HS-27A (cell line): ENCODE measurements at regions not wholly inside any gene's neighbourhood (a gene's known extent, or its start where the extent isn't known, plus 50 kb on each side); places are given as distances from the start of the nearest gene placed in this dataset.
"Not testable (repeated sequence)": the region's sequence is repeated elsewhere in the genome, so short reads cannot be mapped to it uniquely, and the experiment has no call there.

Experiments used
- DNase-seq: peaks from one replicate; pipeline ENCODE4 v3.0.0-alpha.2; 2012; ENCODE audit warnings: low read depth, missing footprints

DNA sequence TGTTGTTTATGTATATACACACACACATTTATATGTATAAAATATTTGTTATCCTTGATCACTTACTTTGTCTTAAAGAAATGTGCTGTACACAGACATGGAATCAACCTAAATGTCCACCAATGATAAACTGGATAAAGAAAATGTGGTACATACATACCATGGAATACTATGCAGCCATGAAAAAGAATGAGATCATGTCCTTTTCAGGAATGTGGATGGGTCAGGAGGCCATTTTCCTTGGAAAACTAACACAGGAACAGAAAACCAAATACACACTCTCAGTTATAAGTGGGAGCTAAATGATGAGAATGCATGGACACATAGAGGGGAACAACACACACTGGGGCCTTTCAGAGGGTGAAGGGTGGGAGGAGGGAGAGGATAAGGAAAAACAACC is 534.7 kb downstream of the FLRT2 start:
- DNase-seq, result not testable (repeated sequence)

DNA sequence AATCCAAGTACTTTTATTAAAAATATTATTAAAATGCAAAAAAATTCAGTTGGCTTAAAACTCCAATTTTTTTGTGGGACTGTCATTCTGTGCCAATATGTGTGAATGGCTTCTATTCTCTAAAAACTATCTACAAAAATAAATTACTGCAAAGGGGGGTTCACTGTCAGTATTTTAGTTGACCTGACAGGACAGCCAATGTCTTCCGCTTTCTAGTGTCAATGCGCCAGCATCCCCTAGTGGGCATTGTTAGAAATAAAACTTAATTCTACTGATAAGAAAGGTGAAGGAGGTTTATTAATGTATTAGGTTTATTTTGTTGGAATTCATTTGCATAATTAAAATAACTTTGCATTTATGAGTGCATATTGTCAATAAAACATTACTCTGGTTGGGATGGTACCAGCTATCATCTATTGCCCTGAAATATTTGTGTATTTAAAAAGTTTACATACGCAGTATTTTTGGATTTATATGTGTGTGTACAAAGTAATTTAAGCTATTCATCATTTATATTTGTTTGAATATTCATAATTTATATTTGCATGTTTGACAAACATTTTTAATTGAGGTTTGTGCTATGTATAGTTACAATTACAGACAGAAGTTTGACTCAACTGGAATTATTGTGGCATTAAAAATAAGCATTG is 527.2 kb downstream of the FLRT2 start:
- no peak for DNase-seq

DNA sequence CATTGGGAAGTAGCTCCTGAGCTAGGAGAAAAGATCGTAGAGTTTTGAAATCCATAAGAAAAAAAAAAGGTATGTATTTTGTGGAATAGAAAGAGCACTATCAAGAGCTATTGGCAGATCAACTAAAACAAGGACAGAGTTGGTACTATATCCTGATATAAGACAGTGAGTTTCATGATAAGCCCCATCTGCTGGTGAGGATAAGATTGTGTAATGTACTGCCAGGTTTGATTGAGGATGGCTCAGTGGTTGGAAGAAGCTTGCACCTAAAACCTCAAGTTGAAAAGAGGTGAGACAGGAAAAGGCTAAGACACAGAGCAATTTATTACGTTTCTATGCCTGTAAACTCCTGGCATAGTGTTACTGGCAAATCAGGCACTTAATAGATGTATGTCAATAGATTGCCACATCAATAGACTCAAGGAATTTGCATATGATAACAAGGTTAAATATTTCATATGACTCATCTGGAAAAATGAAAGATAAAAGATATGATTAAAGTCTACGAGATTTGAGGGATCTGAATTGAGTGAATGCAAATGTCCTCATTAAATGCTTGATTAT is 525.6 kb downstream of the FLRT2 start:
- no peak for DNase-seq

DNA sequence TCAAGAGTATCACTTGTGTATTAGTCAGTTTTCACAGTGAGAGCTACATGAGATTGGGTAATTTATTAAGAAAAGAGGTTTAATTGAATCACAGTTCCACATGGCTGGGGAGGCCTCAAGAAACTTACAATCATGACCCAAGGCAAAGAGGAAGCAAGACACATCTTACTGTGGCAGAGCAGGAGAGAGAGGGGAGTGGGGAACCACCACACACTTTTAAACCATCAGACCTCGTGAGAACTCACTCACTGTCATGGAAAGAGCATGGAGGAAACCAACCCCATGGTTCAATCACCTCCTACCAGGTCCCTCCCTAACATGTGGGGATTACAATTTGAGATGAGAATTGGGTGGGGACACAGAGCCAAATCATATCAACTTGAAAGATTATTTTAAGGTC is 522.9 kb downstream of the FLRT2 start:
- no peak for DNase-seq

DNA sequence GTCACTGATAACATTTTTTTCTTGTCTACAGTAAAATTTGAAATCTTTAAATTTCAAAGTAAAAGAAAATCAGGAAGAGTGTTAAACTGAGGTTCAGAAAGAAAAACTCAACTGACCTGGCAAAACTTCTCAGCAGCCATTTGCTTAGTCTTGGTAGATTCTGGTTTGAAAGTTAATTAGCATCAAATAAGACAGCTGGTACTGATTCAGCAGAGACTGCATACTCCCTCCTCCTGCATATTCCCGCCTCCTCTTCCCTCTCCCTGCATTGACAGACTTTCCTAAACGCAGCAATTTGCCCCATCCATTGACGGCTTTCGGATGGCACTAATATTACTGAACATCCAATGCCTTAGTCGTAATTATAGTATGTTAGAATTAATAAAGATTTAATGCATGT is 520.8 kb downstream of the FLRT2 start:
- DNase-seq, result no peak

DNA sequence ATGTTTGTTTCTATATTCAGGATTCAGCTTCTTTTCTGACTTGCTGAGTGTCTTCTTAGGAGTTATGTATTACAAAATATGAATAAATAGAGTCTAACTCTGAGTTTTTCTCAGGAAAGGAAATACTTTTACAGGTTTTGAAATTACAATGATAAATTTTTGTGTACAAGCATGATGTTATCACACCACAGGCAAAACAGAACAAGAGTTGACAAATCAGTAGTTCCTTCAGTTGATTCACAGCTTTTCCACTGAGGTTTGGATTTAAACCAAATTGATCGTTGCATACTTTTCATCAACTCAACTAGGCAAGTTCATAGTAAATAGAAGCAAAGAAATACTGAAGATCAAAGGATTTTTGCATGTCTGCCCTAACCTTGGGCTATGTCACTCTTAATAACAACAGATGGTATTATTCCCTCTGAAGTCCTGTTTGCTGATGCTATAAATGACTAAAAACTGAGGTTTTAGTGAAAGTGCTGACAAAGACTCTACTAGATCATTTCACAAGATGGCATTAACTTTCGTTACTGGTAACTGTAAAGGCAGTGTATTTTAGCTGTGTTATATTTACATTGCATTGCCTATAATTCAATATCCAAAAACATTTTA is 520.2 kb downstream of the FLRT2 start:
- no peak for DNase-seq

DNA sequence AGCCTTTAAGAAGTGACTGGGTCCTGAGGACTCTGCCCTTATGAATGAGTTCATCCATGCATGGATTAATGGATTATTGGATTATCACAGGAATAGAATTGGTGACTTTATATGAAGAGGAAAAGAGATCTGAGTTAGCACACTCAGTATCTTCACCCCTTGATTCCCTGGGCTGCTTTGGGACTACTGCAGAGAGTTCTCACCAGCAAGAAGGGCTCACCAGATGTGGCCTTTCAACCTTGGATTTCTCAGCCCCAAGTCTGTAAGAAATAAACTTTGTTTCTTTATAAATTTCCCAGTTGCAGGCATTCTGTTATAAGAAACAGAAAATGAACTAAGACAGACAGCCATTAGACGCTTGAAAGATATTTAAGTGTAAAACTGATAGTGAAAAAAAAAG is 509.2 kb downstream of the FLRT2 start:
- DNase-seq, result no peak

DNA sequence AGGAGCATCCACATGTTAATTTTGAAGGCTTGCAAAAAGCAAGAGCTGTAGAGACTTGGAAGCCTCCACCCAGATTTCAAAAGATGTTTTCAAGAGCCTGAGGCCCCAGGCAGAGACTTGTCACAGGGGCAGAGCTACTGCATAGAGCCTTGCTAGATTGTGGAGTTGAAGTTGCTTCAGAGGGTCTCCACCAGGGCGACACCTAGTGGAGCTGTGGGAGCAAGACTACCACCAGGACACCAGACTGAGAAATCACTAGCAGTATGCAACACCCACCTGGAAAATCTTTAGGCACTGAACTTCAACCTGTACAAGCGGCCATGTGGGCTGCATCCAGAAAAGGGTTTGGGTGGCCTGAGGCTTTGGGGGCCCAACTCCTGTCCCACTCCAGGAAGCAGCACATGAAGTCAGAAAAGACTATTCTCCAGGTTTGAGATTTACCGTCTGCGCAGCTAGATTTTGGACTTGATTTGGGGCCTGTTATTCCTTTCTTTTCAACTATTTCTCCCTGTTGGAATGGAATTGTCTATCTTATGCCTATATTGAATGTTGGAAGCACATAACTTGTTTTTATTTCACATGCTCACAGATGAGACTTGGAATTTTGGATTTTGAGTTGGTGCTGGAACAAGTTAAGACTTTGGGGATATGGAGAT is 508.6 kb downstream of the FLRT2 start:
- peak; percentile 11 for DNase-seq

DNA sequence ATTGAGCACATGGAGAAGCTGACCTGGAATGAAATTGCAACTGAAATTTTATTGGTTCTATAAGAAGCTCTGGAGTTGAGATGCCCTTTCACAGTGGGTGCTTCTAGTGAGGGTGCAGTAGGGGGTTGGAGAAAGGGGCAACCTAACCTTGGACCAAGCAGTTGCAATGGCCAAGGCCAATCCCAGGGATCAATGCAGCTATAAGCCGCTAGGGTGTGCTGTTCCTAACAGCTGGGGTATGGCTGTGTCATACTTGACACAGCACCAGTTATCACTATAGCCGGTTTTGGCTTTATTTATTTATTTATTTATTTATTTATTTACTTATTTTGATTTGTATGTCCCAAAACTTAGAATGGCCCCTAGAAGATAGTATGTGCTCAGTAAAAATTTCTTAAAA is 505.9 kb downstream of the FLRT2 start:
- no peak for DNase-seq

DNA sequence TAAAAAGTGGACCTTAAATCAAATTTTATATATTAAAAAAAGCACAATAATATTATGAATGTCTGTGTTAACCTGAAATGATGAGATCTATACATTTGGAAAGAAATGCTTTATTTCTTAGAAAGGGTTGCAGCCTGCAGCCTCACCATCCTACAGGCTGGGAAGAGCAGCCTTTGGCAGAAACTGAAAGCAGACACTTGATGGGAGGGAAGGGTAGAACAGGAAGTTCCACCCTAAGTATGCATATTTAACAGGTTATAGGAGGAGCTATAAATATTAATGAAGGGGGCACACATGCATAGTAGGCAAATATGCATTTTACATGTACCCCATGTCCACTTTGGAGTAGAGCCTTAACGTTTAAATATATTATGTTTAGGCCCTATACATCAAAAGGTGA is 498.0 kb downstream of the FLRT2 start:
- no peak for DNase-seq

DNA sequence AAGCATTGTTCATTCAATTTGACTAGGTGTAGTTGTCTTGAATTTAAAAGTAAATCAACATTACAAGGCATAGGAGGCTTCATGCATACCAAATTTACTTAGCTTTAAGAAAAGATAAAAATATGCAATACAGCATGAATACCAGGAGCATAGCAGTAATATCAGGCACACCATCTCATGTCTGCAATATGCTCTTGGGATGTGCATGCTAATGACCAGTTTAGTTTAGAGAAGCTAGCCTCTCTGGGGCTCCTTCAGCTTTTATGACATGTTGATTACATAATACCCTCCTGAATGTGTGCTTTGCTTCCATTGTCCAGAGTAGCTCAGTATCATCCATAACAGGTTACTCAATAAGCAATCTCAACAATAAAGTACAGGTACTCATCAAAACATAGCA is 497.2 kb downstream of the FLRT2 start:
- DNase-seq, result no peak

DNA sequence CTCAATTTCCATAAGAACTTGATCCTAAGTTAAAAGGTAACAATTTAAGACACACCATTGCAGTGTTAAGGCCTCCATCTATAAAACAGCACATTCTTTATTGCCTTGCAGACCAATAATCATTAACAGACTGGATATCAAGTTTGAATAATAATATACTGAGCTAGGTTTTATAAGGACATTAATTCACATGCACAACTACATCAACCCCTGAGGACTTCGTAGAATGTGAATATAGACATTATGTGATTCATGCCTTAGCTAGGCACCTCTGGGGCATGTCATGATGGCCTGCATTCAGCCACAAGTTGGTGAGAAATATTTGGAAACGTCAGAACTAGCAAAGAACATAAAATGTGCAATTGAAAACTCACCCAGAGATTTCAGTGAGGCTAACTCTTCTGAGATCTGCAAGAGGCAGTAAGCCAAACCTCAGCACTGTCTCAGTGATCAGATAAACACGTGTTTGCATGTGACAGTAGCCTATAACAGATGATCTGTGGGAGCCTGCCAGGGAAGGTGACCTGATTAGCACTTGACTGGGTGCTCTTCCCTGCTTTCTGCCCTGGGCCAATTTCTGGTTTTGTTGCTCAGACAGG is 492.2 kb downstream of the FLRT2 start:
- no peak for DNase-seq

DNA sequence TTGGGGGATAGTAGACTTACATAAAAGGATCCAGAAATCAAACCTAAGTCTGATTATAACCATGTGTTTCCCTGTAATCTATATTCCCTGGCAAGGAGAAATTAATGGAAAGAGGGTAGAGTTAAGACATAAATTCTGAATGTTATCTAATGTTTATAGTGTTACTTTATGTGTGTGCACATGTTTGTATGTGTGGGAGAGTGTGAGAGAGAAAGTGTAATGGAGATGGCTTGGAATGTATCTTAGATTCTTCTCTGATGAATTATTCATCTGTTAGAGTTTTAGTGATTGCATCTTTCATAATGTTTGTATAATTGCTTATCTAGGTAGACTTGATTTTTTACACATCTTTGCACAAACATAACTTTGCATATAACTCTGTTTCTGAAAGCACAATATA is 490.9 kb downstream of the FLRT2 start:
- DNase-seq, result no peak

DNA sequence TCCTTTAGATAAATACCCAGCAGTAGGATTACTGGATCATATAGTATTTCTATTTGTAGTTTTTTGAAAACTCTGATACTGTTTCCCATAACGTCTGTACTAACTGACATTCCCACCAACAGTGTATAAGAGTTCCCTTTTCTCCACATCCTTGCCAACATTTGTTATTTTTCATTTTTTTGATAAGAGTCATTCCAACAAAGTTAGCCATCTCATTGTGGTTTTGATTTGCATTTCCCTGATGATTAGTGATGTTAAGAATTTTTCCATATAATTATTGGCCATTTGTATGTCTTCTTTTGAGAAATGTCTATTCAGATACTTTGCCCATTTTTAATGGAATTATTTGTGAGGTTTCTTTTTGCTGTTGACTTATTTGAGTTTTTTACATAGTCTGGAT is 486.0 kb downstream of the FLRT2 start:
- no peak for DNase-seq

DNA sequence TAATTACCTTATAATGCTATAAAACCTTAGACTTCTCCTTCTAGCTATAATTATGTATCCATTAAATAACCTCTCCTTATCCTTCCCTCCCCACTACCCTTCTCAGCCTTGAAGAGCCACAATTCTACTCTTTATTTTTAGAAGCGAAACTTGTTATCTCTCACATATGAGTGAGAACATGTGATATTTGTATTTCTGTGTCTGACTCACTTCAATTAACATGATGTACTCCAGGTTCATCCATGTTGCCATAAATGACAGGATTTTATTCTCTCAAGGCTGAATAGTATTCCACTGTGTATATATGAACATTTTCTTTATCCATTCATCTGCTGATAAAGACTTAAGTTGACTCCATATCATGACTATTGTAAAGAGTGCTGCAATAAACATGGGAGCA is 485.6 kb downstream of the FLRT2 start:
- no peak for DNase-seq

DNA sequence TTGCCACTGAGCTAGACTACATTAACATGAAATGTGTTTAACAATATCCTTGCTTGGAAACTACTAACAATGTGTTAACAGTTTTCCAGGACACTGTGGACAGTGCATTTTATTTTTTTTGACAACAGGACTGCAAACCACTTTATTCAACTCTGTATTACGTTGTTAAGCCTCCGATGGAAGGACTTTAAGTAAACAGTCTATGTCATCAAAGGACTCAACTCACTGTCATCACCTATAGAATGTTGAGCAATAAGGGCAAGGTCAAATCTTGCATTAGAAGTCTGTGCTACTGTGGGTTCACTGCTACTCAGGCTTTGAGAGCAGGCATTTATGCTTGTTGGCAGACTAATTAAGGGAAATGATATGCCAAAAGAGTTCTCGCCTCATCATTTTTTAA is 483.7 kb downstream of the FLRT2 start:
- DNase-seq, result no peak

DNA sequence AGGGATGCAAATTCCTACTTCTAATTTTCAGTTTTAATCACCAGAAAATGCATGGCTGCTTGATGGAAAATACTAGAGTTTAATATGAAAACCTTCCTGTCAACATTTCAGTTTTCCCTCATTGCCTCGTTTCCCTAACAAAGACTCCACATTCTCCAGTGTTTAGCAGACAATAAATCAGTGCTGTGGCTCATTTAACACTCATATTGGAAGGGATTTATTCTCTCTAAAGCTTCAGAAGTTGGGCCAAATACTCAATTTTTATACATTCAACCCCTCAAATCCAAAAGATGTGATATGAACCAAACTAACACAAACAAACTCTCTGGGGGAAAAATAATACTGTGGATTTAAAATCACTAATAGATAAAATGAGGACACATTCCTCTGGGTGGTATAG is 482.5 kb downstream of the FLRT2 start:
- no peak for DNase-seq

DNA sequence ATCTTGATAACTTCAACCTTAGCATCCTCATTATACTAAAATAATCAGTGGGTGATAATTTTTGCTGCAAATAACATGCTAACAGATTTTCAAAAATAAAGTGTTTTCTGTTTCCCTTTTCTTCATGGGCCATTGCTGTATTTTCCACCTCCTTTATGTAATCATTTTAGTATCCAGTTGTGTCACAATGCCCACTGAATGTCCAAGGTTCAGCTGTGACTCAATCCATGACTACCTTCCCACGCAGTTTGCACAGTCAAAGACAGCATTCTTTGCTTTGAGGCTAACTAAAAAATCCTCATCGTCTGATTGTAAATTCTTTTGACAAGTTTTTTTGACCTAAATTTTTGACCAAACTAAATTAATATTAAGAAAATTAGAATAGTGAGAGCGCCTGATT is 474.1 kb downstream of the FLRT2 start:
- DNase-seq, result no peak

DNA sequence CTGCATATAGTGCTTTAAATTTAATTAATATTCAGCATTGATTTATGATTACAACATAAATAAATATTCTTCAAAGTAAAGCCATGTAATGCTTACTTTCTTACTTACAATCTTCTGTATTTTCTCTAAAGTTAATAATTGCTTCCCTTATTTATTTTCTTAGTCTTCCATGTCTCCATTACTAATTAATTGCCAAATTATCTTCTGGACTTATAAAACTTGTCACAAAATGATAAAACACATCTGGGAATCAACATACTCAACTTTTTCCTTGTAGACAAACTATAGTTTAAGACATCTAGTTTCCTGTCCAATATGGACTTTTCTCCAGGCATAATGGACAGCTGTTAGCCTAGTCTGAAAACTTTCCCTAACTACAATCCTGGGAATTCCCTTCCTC is 466.6 kb downstream of the FLRT2 start:
- no peak for DNase-seq

DNA sequence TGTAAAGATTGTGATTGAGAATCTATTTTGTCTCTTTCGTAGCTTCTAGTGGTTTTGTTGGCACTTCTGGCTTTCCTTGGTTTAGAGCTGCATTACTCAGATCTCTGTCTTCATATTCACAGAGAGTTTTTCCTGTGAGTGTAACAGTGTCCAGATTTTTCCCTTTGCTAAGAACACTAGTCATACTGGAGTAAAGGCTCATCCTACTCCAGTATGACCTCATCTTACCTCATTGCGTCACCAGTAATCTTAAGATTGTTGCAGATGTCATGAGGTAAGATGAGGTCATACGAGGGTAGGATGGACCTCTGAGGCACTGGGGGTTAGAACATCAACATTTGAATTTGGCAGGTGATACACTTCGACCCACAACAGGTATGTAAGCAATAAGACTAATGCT is 461.2 kb downstream of the FLRT2 start:
- no peak for DNase-seq

DNA sequence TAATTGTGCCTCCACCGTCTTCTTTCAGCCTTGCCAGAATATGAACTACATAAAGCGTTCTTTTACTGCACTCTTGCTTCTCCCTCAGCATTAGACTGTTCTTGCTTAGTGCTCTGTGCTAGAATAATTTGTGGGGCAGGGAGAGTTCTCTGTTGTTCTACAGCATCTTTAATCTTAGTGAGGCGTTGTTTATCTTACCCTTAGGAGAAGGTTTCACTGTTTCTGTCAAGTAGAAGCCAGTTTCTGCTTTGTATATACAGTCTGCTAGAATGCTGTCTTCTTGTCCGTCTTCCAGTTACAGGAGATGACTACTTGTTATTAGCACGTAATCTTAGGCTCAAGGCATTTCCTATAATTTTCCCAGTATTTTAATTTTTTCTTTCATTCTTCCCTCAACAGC is 458.0 kb downstream of the FLRT2 start:
- DNase-seq, result no peak

DNA sequence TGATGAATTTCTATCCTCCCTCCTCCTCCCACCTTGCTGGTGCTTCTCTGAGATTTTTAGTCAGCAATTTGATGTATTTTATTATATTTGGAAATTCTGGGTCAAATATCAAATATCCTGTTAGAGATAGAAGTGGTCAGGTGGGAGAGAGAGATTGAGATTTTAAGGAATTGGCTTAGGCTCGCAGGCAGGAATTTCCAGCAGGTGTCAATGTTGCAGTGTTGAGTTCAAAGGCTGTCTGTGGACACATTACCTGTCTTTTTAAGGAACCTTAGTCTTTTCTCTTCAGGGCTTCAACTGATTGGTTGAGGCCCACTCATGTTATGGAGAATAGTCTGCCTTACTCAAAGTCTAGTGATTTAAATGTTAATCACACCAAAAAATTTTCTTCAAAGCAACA is 457.3 kb downstream of the FLRT2 start:
- no peak for DNase-seq

DNA sequence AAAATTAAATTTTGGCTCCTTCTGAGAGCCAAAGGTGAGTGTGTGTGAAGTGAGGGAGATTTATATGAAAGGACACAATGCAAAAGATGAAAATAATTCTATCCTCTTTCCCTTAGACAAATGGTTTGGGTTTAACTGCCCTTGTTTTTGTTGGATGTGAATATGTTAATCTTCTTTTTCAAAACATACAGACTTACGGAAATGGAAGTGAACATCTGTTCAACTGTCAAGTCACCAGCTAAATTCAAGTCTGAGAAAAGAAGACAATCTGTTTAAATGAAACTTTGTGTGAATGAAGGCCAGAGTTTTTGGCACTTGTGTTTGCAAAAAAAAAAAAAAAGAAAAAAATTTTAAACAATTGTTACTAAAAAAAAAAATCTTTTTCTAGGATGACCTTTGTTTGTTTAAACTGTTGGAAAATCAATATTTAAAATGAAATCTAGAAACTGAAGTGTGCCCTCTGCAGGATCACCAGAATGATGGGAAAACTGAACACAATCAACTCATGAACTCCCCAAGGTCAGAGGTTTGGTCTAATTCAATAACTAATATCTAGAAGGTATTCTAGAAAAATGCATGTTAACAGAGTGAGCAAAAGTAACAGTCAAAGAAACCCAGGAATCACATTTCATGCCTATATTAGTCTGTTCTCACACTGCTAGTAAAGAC is 448.8 kb downstream of the FLRT2 start:
- no peak for DNase-seq
